ENCODE measurements at regions not wholly inside any gene's neighbourhood (a gene's known extent, or its start where the extent isn't known, plus 50 kb on each side); places are given as distances from the start of the nearest gene placed in this dataset.

DNA sequence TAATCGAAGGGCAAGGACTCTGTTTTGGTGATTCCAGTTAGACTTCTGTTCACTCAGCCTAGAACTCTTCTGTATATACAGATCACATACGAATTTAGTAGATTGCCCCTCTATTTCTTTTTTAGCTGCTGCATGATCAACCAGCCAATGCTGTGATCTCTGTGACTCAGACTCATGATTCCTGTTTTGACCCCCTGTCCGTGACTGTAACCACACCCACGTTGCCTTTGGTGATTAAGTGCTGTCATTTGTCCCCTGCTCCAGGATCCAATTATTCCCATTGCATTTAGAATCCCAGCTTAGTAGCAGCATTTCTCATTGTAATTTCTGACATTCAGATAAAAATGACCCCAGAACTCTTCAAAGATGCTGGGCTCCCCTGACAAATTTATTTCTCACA, 545.7 kb downstream of the NPIPA7 start:
- TF ChIP-seq, protein P1, sequence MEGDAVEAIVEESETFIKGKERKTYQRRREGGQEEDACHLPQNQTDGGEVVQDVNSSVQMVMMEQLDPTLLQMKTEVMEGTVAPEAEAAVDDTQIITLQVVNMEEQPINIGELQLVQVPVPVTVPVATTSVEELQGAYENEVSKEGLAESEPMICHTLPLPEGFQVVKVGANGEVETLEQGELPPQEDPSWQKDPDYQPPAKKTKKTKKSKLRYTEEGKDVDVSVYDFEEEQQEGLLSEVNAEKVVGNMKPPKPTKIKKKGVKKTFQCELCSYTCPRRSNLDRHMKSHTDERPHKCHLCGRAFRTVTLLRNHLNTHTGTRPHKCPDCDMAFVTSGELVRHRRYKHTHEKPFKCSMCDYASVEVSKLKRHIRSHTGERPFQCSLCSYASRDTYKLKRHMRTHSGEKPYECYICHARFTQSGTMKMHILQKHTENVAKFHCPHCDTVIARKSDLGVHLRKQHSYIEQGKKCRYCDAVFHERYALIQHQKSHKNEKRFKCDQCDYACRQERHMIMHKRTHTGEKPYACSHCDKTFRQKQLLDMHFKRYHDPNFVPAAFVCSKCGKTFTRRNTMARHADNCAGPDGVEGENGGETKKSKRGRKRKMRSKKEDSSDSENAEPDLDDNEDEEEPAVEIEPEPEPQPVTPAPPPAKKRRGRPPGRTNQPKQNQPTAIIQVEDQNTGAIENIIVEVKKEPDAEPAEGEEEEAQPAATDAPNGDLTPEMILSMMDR (IDR thresholded peaks at IDR 0.05 in 8 of 11, conservative IDR thresholded peaks at IDR 0.05 in 3 of 11): no peak
- no peak for TF ChIP-seq POLR2A (IDR thresholded peaks at IDR 0.05)
